ENCODE measurements at regions not wholly inside any gene's neighbourhood (a gene's known extent, or its start where the extent isn't known, plus 50 kb on each side); places are given as distances from the start of the nearest gene placed in this dataset.

GRCh38 chr17:51434434-51435170 is 174.3 kb downstream of the UTP18 start:
- TF ChIP-seq POLR2A (IDR thresholded peaks at IDR 0.05), result no peak
- no peak for TF ChIP-seq CTCF (IDR thresholded peaks at IDR 0.05)
- TF ChIP-seq POLR2AphosphoS5 (IDR thresholded peaks at IDR 0.05), result no peak
